Head of caudate nucleus (tissue), 42 donors: ENCODE measurements at regions not wholly inside any gene's neighbourhood (a gene's known extent, or its start where the extent isn't known, plus 50 kb on each side); places are given as distances from the start of the nearest gene placed in this dataset.

Experiments used
- DNase-seq, 42 donors: peaks; one replicate each; pipeline versions ENCODE4 v3.0.0 to v3.0.0-alpha.2; 2020 to 2021; ENCODE audit warnings: mixed read lengths in 7 of 42
- intact Hi-C: fragments of 100-400 bp; cut with DNase I; formaldehyde crosslinking; loops from one replicate; pipeline ENCODE4 v1.15.0; 2022

DNA sequence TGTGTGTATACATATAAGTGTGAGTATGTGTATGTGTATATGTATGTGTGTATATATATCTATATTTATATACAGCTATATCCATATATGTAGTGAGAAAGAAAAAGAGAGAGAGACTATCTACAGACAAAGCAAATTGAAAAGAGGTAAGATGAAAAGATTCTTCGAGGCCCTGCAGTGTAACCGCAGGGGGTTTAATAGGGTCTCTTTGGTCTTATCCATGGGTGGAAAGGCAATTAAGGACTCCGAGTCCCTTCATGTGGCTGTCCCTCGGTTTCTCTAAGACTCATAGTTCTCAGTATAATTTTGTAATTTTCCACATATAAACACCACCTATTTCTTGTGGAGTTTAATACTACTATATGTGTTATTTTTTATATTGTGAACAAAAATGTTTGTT, 50.6 kb upstream of the JAZF1 start:
- intact Hi-C loops: no loop called here
- no peak for DNase-seq

DNA sequence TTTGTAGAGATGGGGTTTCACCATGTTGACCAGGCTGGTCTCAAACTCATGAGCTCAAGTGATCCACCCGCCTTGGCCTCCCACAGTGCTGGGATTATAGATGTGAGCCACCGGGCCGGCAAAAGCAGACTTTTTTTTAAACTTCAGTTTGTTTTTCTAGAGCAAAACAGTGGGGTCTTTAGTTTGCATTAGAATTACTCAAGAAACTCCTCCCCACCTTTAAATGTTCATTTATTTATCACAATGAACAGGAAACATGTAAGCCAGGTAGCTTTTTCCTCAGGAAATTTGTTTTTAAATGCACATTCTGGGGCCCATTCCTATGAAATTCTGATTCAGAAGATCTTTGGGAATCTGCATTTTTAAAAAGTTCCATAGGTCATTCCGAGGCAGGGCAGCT, 56.0 kb upstream of the JAZF1 start:
- DNase-seq: no peak
- intact Hi-C loops: no loop called here

DNA sequence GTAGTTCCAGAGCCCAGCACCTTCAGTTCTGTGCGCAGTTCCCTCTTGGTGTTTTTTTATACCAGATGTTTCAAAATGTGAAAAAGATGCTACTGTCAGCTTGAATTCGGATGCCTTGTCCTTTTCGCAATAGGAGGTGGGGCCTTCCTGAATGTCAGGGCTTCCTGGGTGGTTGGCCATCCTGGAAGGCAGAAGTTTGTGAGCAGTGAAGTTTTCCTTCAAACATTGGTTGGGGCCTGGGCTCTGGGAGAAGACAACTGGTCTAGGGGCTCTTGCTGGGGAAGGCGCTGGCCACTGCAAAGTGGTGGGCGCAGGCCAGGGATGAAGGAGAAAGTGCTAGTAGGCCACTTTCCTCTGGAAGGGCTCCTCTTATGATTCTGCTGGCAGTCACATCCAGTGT, 56.8 kb upstream of the JAZF1 start:
- DNase-seq: peak in 7 of 42 donors; percentile 2 to 52 (median 16)
- intact Hi-C loops: no loop called here

DNA sequence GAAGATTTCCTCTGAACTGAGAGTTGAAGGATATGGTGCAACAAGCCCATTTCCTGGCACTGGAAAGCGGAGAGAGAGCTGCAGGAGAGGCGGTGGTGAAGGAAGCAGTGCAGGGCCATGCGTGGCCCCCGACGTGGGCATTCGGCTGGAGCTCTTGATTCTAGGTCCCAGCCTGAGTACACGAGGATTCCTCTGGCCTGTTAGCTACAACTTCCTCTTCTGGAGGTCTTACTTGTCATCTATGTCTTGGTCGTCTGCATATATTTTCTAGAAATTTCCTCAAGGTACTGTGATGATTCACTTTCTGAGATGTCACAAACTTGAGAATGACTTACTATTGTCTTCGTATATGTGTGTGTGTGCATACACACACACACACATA, 59.2 kb upstream of the JAZF1 start:
- peak in 4 of 42 donors; percentile 3 to 43 (median 24) for DNase-seq
- intact Hi-C loops: no loop called here

DNA sequence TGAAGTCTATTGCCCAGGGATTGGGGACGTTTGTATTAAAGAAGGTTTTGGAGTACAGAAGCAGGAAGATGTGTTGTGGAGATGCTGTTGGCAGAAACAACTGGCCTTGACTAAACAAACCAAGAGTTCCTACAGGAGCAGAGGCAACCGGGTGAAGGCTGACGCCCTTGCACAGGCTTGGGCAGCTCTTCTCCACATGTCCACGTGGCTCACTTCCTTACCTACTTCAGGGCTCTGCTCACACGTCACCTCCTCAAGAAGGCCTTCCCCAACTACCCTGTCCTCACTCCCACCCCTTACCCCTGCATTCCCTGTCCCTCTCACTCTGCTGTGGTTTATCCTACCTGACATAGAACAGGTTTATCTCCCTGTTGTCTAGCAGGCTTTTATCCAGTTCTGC, 59.9 kb upstream of the JAZF1 start:
- no peak for DNase-seq
- intact Hi-C loops: no loop called here

DNA sequence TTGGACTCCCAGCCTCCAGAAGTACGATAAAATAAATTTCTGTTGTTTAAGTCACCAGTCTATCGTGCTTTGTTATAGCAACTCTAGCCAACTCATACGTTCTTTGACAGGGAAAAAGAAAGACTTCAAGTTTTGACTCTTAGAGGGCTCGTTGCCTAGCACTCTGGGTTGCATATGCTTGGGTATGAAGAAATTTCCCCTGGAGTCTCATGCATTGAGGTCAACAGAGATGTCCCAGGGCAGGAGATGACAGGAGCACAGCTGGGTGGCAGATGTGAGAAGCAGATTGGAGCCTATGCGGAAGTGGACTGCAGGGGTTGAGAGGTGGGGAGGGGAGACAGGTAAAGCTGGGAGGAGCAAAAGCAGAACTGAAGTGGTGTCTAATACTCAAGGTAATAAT, 63.3 kb upstream of the JAZF1 start:
- DNase-seq: no peak
- intact Hi-C loops: no loop called here

DNA sequence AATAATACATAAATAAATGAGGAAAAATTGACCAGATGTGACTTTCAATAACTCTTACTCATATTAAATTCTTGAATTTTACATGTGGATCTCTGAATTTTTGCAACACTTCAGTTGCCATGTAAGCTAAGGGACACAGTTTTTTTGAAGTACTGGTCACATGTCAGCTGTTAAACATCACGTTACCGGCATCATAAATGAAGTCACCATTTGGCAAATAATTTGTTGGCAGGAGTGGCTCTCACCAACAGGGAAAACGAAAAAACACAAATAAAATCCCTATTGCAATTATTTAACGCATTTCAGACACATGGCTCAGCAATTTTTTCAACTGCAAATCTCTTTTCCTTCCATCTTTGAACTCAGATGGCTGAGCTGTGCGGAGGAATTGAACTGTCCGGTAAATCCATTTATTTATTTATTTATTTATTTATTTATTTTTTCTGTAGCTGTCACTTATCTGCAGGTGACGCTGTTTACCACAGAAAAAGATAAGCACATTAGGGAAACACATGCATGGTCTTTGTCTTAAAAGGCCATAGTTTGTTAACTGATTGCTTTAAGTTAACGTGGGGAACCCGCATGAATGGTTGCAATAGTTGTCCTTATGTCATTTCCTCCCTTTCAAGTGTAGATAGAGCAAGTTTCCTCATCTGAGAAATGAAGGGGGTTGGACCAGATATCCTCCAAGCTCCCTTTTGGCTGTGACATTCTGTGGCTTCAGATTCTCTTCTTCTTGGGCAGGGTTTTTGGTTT, 64.7 kb upstream of the JAZF1 start:
- intact Hi-C loops: no loop called here
- no peak for DNase-seq

DNA sequence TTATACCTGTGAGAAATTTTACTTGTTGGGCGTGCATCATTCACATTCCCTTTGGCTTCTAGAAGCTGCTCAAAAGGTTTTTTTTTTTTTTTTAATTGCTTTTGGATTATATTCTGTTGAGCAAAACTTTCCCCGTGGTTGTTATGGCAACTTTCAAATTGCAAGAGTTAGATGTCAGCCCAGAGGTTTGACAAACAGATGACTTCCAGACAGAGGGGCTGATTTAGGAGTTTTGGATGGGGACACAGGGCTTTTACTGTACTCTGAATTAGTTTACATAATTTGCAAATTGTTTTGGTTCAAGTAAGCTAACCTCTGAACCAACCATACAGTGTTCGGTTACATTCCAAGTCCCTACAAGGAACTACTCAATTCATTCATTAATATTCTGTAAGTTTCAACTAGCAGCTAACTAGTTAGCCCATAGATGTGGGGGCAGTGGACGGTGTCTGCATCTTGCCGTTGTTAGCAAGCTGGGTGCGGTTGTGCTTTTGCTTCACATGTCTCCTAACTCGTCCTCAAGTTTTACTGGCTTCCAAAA, 66.4 kb upstream of the JAZF1 start:
- no peak for DNase-seq
- intact Hi-C loops: no loop called here

DNA sequence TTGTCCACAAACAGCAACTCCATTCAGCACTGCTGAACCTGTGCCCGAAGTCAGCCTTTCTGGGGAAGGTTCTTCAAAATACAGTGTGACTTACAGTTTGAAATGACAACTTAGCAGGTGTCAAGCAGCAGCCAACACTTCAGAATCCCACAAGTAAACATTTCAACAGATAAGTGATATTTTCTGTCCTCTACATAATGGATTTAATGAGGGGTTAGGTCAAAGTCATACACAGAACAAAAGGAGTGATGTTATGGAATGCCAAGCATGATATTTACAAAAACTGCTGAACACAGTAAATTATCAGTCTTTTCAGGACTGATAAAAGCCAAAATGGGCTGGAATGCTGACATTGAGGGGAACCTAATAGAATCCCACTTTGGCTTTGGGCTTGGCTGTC, 77.6 kb upstream of the JAZF1 start:
- DNase-seq: no peak
- intact Hi-C loops: no loop called here

DNA sequence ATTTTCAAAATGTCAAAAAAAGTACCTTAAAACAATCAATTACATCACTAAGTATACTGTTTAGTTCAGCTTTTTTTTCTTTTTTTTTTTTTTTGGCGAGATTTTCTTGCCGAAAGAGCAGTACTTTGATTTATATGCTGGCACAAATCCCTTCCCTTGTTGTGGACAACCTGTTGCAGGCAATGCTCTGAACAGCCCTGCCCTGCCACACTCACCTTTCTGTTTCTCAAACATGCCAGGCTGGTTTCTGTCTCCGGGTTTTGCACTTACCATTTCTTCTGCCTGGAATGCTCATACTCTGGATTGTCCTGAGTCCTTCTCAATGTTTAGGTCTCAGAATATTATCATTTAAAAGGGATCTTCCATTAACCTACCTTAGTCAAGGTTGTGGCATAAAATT, 80.4 kb upstream of the JAZF1 start:
- intact Hi-C loops: no loop called here
- no peak for DNase-seq

DNA sequence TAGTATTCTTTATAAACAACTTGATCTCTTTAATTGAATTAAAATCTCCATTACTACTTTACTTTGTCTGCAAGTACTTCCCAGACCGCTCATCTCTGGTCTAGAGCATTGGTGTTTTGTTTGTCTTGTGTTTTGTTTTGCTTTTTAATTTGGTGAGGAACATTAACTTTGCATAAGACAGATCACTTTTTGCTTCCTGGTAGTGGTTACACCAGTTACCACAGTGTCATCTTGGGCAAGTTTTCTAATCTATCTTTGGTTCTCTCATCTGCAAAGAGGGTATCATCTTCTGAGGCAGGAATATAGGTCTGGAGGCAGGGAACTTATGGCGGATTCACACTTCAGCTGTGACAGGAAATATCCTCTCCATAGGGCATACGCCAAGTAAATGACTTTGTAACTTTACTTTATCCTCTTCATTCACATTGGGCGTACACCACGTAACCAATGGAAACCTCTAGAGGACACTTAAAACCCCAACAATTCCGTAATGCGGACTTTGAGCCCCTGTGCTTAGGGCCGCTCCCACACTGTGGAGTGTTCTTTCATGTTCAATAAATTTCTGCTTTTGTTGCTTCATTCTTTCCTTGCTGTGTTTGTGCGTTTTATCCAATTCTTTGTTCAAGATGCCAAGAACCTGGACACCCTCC, 83.2 kb upstream of the JAZF1 start:
- intact Hi-C loops: no loop called here
- DNase-seq: no peak

DNA sequence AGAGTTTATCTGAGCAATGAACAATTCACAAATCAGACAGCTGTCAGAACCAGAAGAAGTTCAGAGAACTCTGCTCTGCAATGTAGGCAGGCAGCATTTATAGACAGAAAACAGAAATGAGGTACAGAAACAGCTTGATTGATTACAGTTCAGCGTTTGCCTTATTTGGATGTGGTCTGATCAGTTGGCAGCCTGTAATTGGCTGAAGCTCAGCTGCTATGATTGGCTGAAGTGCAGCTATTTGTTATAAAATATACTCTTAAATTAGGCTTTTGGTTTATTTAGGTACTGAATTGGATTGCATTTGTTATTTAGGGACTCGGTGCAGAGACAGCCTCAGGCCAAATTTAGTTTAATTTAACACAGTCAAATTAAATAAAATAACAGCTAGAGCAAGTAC, 85.8 kb upstream of the JAZF1 start:
- intact Hi-C loops: no loop called here
- peak in 1 of 42 donors; percentile 11 for DNase-seq

DNA sequence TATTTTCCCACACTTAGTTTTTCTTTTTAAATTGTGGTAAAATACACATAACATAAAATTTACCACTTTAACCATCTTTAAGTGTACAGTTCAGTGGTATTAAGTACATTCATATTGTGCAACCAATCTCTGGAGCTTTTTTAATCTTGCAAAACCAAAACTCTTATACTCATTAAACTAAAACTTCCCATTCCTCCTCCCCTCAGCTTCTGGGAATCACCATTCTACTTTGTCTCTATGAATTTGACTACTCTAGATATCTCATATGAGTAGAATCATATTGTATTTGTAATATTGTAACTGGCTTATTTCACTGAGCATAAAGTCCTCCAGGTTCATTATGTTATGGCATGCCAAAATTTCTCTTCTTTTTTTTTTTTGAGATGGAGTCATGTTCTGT, 86.4 kb upstream of the JAZF1 start:
- no peak for DNase-seq
- intact Hi-C loops: no loop called here

DNA sequence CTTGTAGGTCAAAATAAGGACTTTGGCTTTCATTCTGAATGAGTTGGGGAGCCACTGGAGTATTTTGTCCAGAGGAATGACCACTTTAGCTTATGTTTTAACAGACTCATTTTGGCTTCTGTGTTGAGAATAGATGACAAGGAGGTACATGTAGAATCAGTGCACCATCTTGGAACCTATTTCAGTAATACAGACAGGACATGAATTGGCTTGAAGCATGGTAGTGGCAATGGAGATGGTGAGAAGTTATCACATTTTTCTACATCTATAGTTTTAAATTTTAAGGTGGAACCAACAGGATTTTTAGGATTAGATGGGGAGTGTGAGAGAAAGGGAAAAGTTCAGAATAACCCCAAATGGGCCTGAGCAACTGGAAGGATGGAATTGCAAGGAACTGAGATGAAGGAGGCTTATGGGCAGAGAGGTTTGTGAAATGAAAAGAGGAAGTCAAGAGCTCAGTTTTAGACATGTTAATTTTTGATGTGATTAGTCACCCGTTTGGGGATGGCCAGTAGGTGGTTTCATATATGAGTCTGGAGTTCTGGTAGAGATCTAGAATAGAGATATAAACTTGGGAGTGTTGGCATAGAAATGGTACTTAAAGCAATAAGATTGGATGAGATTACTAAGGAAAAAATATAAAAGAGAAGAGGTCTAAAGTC, 89.2 kb upstream of the JAZF1 start:
- no peak for DNase-seq
- intact Hi-C loops: no loop called here

DNA sequence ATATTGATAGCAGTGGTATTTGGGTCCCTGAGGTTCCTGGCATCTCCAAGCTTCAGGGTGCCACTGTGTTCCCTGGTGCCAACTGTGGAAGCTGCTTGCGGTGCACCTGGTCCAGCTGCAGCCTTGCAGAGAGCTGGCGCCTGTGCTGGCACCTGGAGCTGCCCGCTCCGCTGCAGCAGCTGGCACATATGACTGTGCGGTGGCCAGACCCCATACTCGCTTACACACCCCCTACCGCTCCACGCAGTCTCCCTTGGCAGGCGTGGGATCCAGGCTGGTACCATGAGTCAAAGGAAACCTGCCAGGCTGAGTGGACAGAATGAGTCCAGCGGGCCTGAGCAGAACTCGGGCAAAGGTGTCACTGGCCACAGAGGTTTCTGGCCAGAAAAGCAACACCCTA, 89.9 kb upstream of the JAZF1 start:
- no peak for DNase-seq
- intact Hi-C loops: no loop called here

DNA sequence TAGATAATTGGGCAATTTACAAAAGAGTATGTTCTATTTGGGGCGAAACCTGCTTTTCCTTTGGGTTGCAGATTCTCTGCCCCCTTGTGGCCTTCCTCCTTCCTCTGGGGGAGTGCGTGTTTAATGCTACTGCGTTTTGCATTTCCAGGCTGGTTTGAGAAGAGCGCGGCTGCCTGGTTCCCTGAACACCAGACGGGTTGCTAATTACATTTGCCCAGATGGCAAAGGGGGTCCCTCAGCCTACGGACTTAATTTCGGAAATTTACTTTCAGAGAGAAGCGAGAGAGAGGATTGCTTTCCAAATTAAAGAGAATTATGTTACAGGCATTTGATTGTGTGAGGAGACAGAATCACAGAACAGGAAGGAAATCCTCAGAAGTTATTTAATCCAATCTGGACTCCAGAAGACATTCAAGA, 91.9 kb upstream of the JAZF1 start:
- peak; percentile 37 to 87 (median 70) for DNase-seq
- intact Hi-C loops: no loop called here

DNA sequence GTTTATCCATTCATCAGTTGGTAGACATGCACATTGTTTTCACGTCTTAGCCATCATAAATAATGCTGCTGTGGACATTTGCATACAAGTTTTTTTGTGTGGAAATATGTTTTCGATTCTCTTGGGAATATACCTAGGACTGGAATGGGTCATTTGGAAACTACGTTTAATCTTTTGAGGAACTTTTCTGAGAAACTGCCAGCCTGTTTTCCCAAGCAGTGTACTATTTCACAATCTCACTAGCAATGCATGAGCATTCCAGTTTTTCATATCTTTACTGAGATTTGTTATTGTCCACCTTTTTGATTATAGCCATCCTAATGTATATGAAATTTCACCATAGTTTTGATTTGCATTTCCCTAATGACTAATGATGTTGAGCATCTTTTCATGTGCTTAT, 95.7 kb upstream of the JAZF1 start:
- no peak for DNase-seq
- intact Hi-C loops: no loop called here

DNA sequence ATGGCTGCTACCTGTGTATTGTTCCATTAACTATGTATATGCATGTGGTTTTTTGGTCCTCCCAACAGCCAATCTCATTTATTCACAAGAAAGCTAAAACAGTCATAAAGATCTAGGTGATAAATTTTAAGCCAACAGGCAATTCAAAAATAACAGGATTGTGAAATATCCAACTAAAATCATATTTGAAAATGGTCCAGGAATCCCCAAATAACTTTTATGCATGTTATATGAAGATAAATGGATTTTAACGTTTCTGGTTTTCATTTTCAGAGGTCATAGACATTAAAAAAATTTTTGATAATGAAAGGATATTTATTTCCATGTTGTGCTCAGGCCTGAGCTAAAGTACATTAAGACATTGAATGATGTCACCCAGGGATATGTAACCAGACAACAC, 96.8 kb upstream of the JAZF1 start:
- no peak for DNase-seq
- intact Hi-C loops: no loop called here

DNA sequence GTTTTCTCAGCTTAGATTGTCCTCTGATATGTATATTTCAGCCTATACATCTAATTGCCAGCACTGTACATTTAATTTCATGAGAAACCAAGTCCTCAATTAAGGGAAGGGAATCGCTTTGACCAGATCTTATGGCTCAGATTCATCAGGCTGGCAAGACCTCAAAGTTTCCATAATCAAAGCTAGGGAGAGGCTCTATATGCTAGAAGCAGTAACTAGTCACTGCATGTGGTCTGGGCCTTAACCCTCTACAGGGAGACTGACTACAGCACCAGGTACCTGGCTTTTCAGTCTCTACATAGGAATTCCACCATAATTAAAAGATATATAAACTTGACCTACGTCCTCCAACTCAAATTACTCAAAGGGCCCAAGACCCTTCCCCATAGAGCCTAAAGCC, 97.4 kb upstream of the JAZF1 start:
- DNase-seq: no peak
- intact Hi-C loops: no loop called here

DNA sequence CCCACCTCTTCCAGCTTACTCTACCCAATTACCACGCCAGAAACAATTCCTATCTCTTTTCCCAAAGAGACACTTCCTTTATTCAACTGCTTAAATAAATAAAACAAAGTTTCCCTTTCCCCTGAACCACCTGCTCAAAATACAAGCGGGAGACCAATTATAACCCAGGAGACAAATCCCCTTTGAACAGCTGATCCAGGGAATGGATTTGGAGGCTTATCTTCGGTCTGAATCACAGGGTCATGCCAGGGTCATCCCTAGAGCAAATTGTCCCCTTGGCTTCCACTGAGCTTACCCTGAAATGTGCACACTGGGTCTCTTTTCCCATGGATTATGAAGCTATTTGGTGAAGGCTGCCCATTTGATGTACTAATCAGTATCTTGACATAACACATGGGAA, 99.9 kb upstream of the JAZF1 start:
- DNase-seq: no peak
- intact Hi-C loops: no loop called here

DNA sequence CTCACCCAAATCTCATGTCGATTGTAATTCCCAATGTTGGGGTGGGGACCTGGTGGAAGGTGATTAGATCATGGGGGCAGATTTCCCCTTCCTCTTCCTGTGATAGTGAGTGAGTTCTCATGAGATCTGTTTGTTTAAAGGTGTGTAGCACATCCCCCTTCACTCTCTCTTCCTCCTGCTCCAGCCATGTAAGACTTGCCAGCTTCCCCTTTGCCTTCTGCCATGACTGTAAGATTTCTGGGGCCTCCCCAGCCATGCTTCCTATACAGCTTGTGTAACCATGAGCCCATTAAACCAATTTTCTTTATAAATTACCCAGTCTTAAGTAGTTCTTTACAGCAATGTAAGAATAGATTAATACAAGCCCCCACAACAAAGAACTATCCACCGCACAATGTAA, 109.9 kb upstream of the JAZF1 start:
- no peak for DNase-seq
- intact Hi-C loops: no loop called here
